ENCODE measurements at regions not wholly inside any gene's neighbourhood (a gene's known extent, or its start where the extent isn't known, plus 50 kb on each side); places are given as distances from the start of the nearest gene placed in this dataset.

DNA sequence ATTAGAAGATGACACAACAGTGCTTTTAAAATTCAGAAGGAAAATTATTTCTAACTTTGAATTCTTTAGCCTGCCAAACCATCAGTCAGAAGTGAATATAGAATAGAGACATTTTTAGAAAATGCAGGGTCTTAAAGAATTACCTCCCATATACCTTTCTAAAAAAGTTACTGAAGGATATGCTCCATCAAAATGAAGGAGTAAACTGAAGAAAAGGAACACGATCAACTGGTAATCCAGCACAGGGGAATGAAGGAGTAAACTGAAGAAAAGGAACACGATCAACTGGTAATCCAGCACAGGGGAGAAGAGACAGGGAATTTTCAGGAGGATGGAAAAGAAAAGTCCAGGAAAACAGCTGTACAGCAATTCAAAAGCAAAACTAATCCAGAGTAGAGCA is 75.4 kb upstream of the LDLRAD3 start:
- no peak for TF ChIP-seq ZNF785 (tag by site-specific recombination; IDR thresholded peaks at IDR 0.05)
- TF ChIP-seq, protein P1, sequence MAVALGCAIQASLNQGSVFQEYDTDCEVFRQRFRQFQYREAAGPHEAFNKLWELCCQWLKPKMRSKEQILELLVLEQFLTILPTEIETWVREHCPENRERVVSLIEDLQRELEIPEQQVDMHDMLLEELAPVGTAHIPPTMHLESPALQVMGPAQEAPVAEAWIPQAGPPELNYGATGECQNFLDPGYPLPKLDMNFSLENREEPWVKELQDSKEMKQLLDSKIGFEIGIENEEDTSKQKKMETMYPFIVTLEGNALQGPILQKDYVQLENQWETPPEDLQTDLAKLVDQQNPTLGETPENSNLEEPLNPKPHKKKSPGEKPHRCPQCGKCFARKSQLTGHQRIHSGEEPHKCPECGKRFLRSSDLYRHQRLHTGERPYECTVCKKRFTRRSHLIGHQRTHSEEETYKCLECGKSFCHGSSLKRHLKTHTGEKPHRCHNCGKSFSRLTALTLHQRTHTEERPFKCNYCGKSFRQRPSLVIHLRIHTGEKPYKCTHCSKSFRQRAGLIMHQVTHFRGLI (tag by site-specific recombination; IDR thresholded peaks at IDR 0.05) = no peak
- no peak for TF ChIP-seq ZNF791 (tag by site-specific recombination; IDR thresholded peaks at IDR 0.05)
- TF ChIP-seq ZNF214 (tag by site-specific recombination; IDR thresholded peaks at IDR 0.05; ENCODE audit: borderline replicate concordance) = no peak
- TF ChIP-seq, protein P2, sequence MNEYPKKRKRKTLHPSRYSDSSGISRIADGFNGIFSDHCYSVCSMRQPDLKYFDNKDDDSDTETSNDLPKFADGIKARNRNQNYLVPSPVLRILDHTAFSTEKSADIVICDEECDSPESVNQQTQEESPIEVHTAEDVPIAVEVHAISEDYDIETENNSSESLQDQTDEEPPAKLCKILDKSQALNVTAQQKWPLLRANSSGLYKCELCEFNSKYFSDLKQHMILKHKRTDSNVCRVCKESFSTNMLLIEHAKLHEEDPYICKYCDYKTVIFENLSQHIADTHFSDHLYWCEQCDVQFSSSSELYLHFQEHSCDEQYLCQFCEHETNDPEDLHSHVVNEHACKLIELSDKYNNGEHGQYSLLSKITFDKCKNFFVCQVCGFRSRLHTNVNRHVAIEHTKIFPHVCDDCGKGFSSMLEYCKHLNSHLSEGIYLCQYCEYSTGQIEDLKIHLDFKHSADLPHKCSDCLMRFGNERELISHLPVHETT (tag by site-specific recombination; IDR thresholded peaks at IDR 0.05) = no peak
- TF ChIP-seq GLI4 (tag by site-specific recombination; IDR thresholded peaks at IDR 0.05) = no peak
- TF ChIP-seq ZNF624 (tag by site-specific recombination; IDR thresholded peaks at IDR 0.05) = peak; percentile 98
- TF ChIP-seq ZNF175 (tag by site-specific recombination; IDR thresholded peaks at IDR 0.05) = no peak
- peak; percentile 96 for TF ChIP-seq SETDB1 (IDR thresholded peaks at IDR 0.05; ENCODE audit: insufficient read length, low read length)
- TF ChIP-seq, protein P3, sequence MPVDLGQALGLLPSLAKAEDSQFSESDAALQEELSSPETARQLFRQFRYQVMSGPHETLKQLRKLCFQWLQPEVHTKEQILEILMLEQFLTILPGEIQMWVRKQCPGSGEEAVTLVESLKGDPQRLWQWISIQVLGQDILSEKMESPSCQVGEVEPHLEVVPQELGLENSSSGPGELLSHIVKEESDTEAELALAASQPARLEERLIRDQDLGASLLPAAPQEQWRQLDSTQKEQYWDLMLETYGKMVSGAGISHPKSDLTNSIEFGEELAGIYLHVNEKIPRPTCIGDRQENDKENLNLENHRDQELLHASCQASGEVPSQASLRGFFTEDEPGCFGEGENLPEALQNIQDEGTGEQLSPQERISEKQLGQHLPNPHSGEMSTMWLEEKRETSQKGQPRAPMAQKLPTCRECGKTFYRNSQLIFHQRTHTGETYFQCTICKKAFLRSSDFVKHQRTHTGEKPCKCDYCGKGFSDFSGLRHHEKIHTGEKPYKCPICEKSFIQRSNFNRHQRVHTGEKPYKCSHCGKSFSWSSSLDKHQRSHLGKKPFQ (tag by site-specific recombination; IDR thresholded peaks at IDR 0.05) = no peak
- Histone ChIP-seq H3K9me3 (ENCODE audit: control insufficient read depth, insufficient read depth, low read depth, low read length) (no peaks in the 10 kb centered on the region; the same call in 1 of the 2 replicates), H3K36me3 (ENCODE audit: control insufficient read depth in 2 of 2, insufficient read depth in 1 of 2, low read length in 2 of 2) (no peaks in the 10 kb centered on the region), H3K4me1 (ENCODE audit: control insufficient read depth, insufficient read depth, low read length) (no peaks in the 10 kb centered on the region), H3K4me3 (ENCODE audit: low read depth, low read length) (no peak overlapping the region), H3K27ac (ENCODE audit: extremely low read depth, low read depth, low read length) (no peak overlapping the region)
- ChIA-PET POLR2A (no interaction called here), CTCF (interaction anchor here (0.7 to 1.7 kb wide), 4 partner anchors 10 to 436 kb away, joined by 3 to 5 read pairs (median 4); no protein-coding TSS in a partner anchor)

DNA sequence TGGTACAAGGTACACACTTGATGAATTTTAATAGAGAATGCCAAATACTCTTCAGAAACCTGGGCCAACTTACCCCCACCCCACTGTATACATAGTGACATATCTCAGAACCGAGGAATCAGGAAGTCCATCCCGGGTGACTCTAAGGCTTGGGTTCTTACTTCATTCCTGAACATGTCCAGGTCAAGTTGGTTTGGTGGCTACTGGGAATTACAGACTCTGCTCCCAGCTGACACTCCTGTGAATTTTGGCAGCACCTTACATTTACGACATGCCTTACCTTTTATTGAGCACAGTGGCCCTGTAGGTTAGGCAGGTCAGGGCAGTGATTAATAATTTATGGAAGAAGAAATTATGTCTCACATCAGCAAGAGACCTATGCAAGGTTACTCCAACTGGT is 70.1 kb upstream of the LDLRAD3 start:
- Histone ChIP-seq H3K4me3 (ENCODE audit: low read depth, low read length) (no peak overlapping the region), H3K36me3 (ENCODE audit: control insufficient read depth in 2 of 2, insufficient read depth in 1 of 2, low read length in 2 of 2) (no peaks in the 10 kb centered on the region), H3K27ac (ENCODE audit: extremely low read depth, low read depth, low read length) (no peak overlapping the region), H3K9me3 (ENCODE audit: control insufficient read depth, insufficient read depth, low read depth, low read length) (no peaks in the 10 kb centered on the region; the same call in 1 of the 2 replicates), H3K4me1 (ENCODE audit: control insufficient read depth, insufficient read depth, low read length) (no peaks in the 10 kb centered on the region)
- POLR2A ChIA-PET = no interaction called here
- CTCF ChIA-PET = interaction anchor here (1.2 kb wide), 1 partner anchor 52 kb away, joined by 3 read pairs; no protein-coding TSS in a partner anchor
- no peak for TF ChIP-seq ZFP37 (tag by site-specific recombination; IDR thresholded peaks at IDR 0.05)

DNA sequence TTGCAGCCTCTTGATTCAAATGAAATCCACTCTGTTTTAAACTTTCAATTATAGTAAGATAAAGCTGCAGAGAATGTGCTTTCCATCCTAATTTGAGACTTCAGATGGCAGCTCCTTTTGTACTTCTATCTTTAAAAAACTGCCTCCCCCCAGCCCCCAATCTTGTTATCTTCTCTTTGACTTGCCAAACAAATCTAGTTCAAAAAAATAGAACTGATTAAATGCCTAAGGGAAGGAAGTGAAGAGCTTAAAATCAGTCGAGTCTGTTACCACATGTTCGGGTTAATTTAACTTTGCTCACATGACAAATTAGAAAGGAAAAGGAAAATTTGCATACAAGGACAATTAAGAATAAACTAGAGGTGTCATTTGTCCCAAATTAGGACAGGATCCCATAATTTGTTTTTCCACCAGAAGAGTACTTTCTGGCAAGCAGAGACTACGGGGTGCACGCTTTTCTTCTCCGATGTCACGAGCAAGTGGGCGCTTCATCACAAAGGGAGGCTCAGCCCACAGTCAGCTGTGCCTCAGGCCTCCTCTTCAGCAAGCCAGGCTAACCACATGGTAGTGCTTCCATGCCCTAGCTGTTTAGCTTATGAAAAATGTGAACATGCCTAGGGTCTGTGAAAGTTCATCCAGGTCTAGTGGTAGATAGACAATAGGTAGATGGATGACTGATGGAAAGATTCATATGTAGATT is 69.0 kb upstream of the LDLRAD3 start:
- H3K9me3 ChIP-seq (ENCODE audit: control insufficient read depth, insufficient read depth, low read depth, low read length) = no peaks in the 10 kb centered on the region
- no peak overlapping the region for H3K27ac ChIP-seq (ENCODE audit: extremely low read depth, low read depth, low read length)
- TF ChIP-seq ZNF354C (tag by site-specific recombination; IDR thresholded peaks at IDR 0.05; ENCODE audit: borderline replicate concordance, low read depth) (no peak), ZNF146 (tag by site-specific recombination; IDR thresholded peaks at IDR 0.05) (no peak), KLF1 (tag by site-specific recombination; IDR thresholded peaks at IDR 0.05) (no peak), ZNF114 (tag by site-specific recombination; IDR thresholded peaks at IDR 0.05) (no peak), ZNF501 (tag by site-specific recombination; IDR thresholded peaks at IDR 0.05) (no peak), ZNF561 (tag by site-specific recombination; IDR thresholded peaks at IDR 0.05; ENCODE audit: borderline replicate concordance) (no peak)
- TF ChIP-seq, protein P4, sequence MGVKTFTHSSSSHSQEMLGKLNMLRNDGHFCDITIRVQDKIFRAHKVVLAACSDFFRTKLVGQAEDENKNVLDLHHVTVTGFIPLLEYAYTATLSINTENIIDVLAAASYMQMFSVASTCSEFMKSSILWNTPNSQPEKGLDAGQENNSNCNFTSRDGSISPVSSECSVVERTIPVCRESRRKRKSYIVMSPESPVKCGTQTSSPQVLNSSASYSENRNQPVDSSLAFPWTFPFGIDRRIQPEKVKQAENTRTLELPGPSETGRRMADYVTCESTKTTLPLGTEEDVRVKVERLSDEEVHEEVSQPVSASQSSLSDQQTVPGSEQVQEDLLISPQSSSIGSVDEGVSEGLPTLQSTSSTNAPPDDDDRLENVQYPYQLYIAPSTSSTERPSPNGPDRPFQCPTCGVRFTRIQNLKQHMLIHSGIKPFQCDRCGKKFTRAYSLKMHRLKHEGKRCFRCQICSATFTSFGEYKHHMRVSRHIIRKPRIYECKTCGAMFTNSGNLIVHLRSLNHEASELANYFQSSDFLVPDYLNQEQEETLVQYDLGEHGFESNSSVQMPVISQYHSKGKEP (tag by site-specific recombination; IDR thresholded peaks at IDR 0.05) = no peak
- TF ChIP-seq, protein P5, sequence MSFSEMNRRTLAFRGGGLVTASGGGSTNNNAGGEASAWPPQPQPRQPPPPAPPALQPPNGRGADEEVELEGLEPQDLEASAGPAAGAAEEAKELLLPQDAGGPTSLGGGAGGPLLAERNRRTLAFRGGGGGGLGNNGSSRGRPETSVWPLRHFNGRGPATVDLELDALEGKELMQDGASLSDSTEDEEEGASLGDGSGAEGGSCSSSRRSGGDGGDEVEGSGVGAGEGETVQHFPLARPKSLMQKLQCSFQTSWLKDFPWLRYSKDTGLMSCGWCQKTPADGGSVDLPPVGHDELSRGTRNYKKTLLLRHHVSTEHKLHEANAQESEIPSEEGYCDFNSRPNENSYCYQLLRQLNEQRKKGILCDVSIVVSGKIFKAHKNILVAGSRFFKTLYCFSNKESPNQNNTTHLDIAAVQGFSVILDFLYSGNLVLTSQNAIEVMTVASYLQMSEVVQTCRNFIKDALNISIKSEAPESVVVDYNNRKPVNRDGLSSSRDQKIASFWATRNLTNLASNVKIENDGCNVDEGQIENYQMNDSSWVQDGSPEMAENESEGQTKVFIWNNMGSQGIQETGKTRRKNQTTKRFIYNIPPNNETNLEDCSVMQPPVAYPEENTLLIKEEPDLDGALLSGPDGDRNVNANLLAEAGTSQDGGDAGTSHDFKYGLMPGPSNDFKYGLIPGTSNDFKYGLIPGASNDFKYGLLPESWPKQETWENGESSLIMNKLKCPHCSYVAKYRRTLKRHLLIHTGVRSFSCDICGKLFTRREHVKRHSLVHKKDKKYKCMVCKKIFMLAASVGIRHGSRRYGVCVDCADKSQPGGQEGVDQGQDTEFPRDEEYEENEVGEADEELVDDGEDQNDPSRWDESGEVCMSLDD (tag by site-specific recombination; IDR thresholded peaks at IDR 0.05) = no peak
- CTCF ChIA-PET = interaction anchor here (0.7 to 1.2 kb wide), 3 partner anchors 41 to 381 kb away, joined by 3 read pairs; no protein-coding TSS in a partner anchor
- POLR2A ChIA-PET = no interaction called here
- H3K4me1 ChIP-seq (ENCODE audit: control insufficient read depth, insufficient read depth, low read length) = no peaks in the 10 kb centered on the region
- H3K4me3 ChIP-seq (ENCODE audit: low read depth, low read length) = no peak overlapping the region
- H3K36me3 ChIP-seq (ENCODE audit: control insufficient read depth in 2 of 2, insufficient read depth in 1 of 2, low read length in 2 of 2) = no peaks in the 10 kb centered on the region
